Stimulated activated CD8-positive, alpha-beta memory T cell treated with anti-CD3 and anti-CD28 coated beads, Interleukin-12 subunit alpha, Interleukin-12 subunit beta, amount 100 ng/mL, for 24 hours (primary cell): ENCODE measurements at regions not wholly inside any gene's neighbourhood (a gene's known extent, or its start where the extent isn't known, plus 50 kb on each side); places are given as distances from the start of the nearest gene placed in this dataset.

Source experiments
- DNase-seq: peaks from one replicate; pipeline ENCODE4 v3.0.0-alpha.2; 2020; ENCODE audit errors: extremely low read depth

- no peak for DNase-seq
These were observed 161.7 kb upstream of the TWIST2 start for GRCh38 chr2:238686223-238686622.

DNA sequence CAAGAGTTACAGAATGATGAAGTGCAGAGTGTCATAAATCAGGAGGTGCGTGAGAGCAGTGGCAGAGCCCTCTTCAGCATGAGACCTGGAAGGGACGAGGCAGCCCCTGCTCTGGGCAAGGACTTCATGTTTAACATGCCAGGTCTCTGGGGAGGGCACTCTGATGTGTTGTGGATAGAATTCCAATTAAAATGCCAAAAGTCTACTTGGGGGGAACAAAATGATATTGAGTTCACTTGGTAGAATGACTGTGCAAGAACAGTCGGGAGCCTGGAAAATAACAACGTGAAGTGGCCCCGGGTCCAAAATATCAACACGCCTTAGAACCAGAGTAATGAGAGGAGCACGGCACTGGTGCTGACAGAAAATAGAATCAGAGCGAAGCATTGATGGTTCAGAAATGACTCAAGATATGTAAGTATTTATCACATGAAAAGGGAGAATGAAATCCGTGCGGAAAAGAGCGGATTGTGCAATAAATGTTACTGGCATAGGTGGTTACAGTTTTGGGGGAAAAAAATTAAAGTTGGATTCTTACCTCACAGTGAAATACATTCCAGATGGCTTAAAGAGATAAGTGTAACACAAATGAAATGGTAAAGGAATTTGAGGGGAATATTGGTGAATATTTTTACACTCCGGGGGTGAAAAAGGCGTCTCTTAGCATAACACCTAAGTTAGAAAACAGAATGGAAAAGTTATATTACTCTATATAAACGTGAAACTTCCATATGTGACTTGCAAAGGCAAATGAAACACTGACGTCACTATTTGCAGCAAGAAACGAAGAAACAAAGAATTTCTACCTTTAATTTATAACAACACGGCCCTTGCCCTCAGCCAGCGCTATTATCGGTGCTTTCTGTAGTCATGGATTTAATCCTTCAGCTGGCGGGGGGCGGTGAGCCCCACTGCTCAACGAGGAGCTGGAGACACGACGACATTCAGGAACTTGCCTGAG, 159.4 kb upstream of the TWIST2 start:
- DNase-seq = no peak

DNA sequence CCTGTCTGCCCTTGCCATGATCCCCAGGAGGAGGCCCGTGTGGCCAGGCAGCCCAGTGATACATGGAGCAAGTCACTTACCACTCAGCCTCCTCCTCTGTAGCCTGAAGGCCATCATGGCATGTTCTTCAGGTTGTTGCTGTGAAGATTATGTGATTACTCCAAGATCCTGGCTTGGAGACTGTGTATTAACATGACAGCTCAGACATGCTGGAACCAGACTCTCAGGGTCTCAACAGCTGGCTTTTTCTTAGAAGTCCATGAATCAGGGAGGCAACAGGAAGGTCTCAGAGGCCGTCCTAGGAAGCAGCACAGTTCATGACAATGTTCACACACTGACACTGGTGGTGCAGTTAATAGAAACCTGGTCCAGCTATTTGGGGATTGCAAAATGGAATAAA, 158.6 kb upstream of the TWIST2 start:
- no peak for DNase-seq

DNA sequence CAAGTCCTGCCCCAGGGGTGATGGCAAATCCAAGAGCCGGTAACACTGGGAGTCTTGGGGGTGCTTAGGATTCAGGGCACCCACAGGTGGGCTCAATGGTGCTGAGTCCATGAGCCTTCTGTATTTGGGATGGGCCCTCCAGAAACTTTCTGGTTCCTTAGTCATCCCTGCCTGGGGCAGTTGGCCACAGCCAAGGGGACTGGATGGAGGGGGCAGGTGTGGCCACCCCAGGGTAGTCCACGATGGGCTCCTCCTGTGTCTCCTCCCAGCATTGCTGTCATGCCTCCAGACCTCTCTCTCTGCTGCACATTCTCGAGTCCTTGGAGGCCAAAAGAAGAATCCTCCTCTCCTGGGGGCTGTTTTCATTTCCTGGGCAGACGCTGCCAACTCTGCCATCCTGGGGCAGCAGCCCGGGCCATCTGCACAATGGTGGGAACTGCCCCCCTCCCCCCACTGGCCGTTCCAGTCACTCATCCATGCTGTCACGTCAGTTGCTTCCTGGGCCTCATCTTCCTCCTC, 158.0 kb upstream of the TWIST2 start:
- DNase-seq = no peak

- no peak for DNase-seq
These were observed 157.4 kb upstream of the TWIST2 start for GRCh38 chr2:238690511-238690910.

DNA sequence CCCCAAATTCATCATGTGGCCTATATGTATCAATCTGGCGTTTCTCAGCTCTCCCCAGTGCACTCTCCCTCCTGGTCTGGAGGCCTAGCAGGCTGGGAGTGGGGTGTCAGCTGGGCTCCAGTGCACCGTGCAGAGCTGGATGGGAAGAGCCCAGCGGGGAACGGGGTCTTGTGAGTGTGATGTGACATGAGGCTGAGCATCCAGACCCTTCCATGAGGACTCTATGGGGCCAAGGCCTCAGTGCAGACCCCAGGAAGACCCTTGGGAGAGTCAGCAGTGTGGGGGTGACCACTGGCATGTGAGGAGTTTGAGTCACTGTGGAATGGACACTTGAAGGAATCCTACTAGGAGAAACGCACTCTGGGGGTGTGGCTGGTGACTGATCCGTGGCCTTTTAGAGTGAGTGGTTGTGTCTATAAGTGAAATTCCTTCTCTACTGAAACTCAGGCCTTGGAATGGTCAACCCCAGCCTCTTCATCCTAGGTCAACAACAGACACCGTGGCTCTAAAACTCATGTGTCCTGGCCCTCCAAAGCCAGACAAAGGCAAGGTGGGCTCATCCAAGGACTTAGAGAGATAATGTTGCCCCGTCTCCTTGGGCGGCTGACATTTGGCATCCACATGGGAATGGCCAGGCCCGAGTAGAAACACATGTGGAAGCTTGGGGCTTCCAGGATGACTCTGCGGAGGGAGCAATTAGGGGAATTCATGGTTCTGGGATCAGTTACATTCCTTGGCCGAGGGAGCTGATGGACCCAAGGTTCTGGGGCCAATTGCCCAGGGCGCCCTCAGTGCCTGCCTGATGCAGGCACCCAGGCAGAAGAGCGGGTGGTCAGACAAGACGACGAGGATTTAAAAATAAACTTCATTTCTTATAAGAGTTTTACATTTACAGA, 156.0 kb upstream of the TWIST2 start:
- DNase-seq = no peak

DNA sequence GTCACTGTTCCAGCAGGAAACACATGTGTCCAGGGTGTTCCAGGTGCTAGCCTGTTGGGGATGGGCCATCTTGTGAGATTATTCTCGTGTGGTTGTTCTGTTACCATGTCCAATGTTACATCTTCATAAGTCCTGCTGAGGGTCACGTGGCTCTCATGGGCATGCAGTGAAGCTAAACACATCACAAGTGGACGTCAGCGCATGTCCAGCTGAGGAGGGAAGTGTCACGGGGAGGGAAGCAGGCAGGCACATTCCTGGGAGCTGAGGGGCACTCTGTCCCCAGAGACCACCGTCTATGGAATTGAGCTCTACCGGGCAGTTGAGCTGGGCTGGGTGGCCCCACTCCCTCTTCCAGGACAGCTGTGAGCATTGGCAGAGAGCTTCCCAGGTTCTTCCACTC, 155.3 kb upstream of the TWIST2 start:
- no peak for DNase-seq

- DNase-seq = no peak
These were observed 154.4 kb upstream of the TWIST2 start for GRCh38 chr2:238693337-238694093.

DNA sequence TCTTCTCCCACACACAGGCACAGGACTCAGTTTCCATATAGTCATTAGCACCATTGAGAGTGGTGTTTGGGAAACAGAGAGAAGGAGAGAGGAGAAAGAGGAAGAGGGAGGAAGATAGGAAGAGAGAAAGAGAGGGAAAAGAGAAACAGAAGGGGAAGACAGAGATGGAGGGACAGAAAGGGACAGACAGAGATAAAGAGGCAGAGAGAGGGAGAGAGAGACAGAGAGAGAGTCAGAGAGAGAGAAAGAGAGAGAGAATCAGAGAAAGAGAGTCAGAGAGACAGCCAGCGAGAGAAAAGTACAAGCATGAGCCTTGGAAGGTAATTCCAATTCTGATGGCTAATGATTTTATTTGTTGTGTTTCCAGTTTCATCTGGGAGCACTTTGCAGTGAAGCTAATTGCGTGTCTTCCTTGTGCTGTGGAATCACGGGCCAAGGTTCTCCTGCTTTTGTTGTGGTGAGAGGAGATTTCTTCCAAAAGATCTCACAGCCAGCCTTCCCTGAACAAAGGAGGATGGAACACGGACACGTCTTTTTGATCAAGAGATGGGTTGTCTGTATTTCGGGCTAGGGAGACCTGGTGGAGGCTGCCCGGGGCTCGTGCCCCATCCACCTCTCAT, 153.6 kb upstream of the TWIST2 start:
- DNase-seq = no peak

- DNase-seq = no peak
These were observed 153.0 kb upstream of the TWIST2 start for GRCh38 chr2:238694922-238695321.

DNA sequence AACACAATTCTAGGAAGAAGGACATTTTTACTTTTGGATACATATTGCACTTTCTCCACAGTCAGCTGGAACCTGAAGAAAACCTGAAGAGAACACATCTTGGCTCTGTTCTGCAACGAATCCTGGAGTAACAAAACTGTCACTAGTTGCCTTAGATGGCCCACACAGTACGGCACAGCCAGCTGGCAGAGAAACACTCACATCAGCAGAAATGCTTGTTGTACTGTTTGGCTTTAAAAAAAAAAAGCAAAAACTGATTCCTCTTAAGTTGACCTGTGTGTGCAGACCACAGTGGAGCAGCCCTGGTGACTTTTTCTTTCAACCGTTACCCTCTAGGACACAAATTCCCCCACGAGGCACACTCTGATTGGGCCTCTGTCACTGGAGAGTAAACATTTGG, 152.3 kb upstream of the TWIST2 start:
- no peak for DNase-seq

- DNase-seq = no peak
These were observed 151.6 kb upstream of the TWIST2 start for GRCh38 chr2:238696331-238696730.

- DNase-seq = no peak
These were observed 151.1 kb upstream of the TWIST2 start for GRCh38 chr2:238696786-238697185.

- no peak for DNase-seq
These were observed 150.5 kb upstream of the TWIST2 start for GRCh38 chr2:238697193-238698071.

DNA sequence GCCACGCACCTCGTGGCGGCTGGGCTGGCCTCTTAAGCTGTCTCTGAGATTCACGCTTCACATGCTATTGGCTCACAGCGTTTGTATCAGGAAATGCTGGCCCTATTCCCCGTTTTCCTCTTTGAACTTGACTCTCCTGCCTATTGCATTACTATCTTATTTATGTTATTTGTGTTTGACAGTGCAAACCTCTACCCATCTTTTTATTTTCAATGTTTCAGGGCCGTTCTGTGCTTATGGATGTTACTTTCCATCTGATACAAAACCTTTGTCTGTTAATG, 149.9 kb upstream of the TWIST2 start:
- no peak for DNase-seq

- DNase-seq = no peak
These were observed 149.2 kb upstream of the TWIST2 start for GRCh38 chr2:238698451-238699306.

DNA sequence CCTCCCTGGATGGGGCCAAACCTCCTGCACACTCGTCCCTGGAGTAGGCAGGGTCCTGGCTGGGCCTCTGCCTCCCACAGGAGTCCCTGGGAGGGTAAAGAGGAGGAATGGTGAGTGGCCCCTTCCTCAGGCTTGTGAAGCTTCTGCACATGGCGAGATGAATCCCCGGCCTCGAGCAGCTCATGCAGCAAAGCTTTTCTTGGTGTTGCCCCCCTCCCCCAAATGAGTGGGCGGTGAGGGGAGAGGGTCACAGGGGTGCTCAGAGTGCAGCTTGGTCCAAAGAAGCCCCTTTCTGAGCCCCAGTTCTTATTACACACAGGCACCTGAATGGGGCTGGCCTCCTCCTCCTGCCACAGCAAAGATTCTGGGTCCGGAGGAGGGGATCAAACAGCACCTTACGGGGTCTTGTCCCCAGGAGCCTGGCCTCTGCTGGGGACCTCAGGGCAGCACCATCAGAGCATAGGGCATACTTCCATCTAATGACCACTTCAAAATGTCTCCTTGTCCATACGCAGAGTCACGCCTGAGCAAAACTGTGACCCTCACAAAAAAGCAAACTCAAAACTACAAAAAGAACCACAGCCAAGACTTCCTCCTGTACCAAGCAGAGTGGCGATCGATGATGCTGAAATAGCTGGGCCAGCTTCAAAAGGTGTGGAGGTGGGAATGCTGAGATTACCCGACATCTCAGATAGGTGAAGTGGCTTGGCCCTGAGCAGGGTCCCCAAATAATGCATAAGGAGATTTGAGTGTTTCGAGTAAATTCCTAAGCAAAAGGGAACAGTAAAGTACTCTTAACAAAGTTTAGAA, 148.4 kb upstream of the TWIST2 start:
- no peak for DNase-seq

DNA sequence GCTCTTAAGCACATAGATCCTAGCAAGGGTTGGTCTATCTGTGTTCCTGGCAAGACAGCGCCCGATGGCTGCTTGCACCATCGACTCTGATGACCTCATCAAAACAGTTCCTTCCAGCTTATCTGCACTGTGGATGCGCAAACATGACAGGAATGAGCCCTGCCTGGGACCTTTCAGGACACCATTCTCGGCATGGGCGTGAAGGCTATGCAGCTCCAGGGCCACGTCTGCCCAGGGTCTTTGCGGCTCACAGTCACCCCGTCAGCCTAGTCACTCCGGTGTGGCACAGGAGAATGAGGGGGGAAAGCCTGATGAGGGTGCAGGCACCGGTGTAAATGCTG, 147.8 kb upstream of the TWIST2 start:
- no peak for DNase-seq
